Thyroid gland (tissue), 4 donors: ENCODE measurements at regions not wholly inside any gene's neighbourhood (a gene's known extent, or its start where the extent isn't known, plus 50 kb on each side); places are given as distances from the start of the nearest gene placed in this dataset.

ENCODE experiments used
- CTCF ChIP-seq, 6 experiments: fragments of 200-600 bp in 3 of 6; fragments of 450-650 bp in 3 of 6; sonication (generic) in 3 of 6; IDR thresholded peaks; one replicate each; pipeline ENCODE4 v1.5.1; 2016 to 2019; ENCODE audit warnings: antibody characterized with exemption in 6 of 6, mild to moderate bottlenecking in 2 of 6, inconsistent platforms in 1 of 6, moderate library complexity in 1 of 6
- POLR2A ChIP-seq, 2 donors: fragments of 450-650 bp; IDR thresholded peaks; one replicate each; pipeline ENCODE4 v1.6.1; 2017; ENCODE audit warnings: antibody characterized with exemption in 2 of 2, mild to moderate bottlenecking in 2 of 2, moderate library complexity in 1 of 2

GRCh38 chr5:104241046-104241445 lies 678.5 kb upstream of the NUDT12 start:
- TF ChIP-seq POLR2A (IDR thresholded peaks at IDR 0.05) = no peak
- TF ChIP-seq CTCF (IDR thresholded peaks at IDR 0.05) = no peak
